ENCODE measurements at regions not wholly inside any gene's neighbourhood (a gene's known extent, or its start where the extent isn't known, plus 50 kb on each side); places are given as distances from the start of the nearest gene placed in this dataset.

GRCh38 chr11:130726234-130727037 lies 189.8 kb downstream of the SNX19 start:
- no peak for DNase-seq (ENCODE audit: low read depth)
- TF ChIP-seq, protein P1, sequence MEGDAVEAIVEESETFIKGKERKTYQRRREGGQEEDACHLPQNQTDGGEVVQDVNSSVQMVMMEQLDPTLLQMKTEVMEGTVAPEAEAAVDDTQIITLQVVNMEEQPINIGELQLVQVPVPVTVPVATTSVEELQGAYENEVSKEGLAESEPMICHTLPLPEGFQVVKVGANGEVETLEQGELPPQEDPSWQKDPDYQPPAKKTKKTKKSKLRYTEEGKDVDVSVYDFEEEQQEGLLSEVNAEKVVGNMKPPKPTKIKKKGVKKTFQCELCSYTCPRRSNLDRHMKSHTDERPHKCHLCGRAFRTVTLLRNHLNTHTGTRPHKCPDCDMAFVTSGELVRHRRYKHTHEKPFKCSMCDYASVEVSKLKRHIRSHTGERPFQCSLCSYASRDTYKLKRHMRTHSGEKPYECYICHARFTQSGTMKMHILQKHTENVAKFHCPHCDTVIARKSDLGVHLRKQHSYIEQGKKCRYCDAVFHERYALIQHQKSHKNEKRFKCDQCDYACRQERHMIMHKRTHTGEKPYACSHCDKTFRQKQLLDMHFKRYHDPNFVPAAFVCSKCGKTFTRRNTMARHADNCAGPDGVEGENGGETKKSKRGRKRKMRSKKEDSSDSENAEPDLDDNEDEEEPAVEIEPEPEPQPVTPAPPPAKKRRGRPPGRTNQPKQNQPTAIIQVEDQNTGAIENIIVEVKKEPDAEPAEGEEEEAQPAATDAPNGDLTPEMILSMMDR (IDR thresholded peaks at IDR 0.05; ENCODE audit: low read depth, low read length, missing control alignments): no peak
- H3K4me3 ChIP-seq (ENCODE audit: low read depth, low read length): no peak overlapping the region

DNA sequence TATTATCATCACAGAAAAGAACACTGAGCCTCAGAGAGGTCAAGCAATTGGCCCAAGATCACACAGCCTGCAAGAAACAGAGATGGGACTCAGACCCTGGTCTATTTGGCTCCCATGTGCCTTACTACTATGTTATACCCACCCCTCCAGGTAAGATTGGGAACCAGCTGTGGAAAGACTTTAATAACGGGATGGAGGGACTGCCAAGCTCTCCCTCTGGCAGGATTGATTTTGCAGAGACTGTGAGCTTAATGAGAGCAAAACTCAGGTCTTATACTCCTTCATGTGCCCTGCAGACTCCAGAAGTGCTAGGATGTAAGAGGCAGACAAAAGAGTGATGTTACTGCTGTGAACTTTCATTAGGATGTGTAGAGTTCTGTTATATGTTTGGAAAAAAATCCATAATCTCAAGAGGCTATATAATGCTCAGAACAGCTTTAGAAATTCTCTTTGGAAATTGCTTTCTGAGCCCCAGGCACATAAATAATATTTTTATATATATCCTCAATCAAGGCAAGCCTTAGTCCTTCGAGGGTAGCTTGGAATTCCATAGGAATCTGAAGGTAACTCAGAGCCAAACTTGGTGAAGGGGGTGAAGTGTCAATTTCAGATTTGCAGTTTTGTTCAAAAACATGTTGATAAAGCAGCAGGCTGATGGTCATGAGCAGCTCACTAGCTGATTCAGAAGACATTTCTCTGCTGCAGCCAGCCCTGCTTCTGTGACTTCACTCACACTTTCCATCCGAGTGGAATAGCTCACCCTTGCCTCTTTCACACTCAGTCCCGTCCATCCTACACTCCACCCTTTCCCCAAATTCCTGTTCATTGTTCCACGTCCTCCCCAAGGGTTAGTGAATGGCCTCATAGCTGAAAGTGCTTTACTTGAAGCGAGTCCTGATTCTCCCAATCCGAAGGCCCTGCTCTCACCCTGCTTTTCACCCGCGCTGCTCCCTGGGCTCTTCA lies 188.8 kb downstream of the SNX19 start:
- TF ChIP-seq, protein P1 (IDR thresholded peaks at IDR 0.05; ENCODE audit: low read depth, low read length, missing control alignments): no peak
- no peak for DNase-seq (ENCODE audit: low read depth)

GRCh38 chr11:130728185-130729180 lies 187.8 kb downstream of the SNX19 start:
- no peak for DNase-seq (ENCODE audit: low read depth)
- TF ChIP-seq, protein P1 (IDR thresholded peaks at IDR 0.05; ENCODE audit: low read depth, low read length, missing control alignments): no peak
- no peak overlapping the region for H3K4me3 ChIP-seq (ENCODE audit: low read depth, low read length)

More for the DNA sequence above, 188.8 kb downstream of the SNX19 start:
- H3K4me3 ChIP-seq (ENCODE audit: low read depth, low read length): no peak overlapping the region

- DNase-seq (ENCODE audit: low read depth): no peak
- no peak overlapping the region for H3K4me3 ChIP-seq (ENCODE audit: low read depth, low read length)
- TF ChIP-seq, protein P1 (IDR thresholded peaks at IDR 0.05; ENCODE audit: low read depth, low read length, missing control alignments): no peak
Observed at GRCh38 chr11:130729193-130729592, 187.1 kb downstream of the SNX19 start.

DNA sequence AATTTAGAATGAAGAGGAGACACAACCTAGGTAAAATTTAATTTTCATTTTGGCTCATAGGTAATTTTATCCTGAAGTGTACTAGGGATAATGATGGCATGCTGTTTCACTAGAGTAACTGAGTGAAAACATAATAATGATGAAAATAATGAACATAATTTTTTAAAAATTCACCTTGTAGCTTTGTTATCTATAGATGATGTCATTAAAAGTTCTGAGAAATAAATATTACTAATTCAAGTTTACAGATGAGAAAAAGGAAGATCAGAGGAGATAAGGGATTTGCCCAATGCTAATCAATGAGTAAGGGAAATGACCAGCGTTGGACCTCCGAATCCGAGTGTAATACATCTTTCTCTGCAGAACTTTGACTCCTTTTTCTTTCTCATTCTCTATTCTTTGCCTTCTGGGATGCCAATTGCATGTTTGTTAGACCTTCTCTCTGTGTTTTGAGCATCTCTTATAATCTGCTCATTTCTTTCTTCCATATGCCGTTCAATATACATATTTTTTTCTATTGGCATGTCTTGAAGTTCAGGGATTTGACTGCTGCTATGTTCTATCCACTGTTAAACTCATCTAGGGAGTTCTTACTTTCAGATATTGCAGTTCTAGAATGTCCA lies 186.5 kb downstream of the SNX19 start:
- no peak overlapping the region for H3K4me3 ChIP-seq (ENCODE audit: low read depth, low read length)
- TF ChIP-seq, protein P1 (IDR thresholded peaks at IDR 0.05; ENCODE audit: low read depth, low read length, missing control alignments): no peak
- no peak for DNase-seq (ENCODE audit: low read depth)

DNA sequence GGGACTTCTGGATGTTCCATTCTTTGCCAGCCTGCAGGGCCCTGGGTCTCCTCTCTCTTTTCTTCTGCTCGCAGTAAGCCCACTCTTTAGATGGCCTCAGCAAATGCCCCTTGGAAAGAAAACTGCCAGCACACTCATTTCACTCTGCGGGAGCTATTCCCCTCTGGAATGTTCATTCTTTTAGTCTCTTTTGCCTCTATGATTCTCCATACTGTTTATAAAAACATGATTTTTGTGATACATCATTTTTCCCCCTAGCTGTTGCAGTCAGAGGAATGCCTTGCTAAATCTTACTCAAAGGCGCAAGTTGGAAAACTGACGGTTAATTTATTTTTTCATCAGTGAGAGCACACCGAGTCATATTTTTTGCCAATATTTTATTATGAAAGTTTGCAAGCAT lies 184.9 kb downstream of the SNX19 start:
- TF ChIP-seq, protein P1 (IDR thresholded peaks at IDR 0.05; ENCODE audit: low read depth, low read length, missing control alignments): no peak
- no peak for DNase-seq (ENCODE audit: low read depth)
- no peak overlapping the region for H3K4me3 ChIP-seq (ENCODE audit: low read depth, low read length)

All from GM12864 (cell line).